NCI-H146 (cell line): ENCODE measurements at regions not wholly inside any gene's neighbourhood (a gene's known extent, or its start where the extent isn't known, plus 50 kb on each side); places are given as distances from the start of the nearest gene placed in this dataset.
"Not testable (repeated sequence)": the region's sequence is repeated elsewhere in the genome, so short reads cannot be mapped to it uniquely, and the experiment has no call there.

Source experiments
- DNase-seq: peaks from one replicate; lab custom pipeline; 2025; lab: John Stamatoyannopoulos, UW

DNA sequence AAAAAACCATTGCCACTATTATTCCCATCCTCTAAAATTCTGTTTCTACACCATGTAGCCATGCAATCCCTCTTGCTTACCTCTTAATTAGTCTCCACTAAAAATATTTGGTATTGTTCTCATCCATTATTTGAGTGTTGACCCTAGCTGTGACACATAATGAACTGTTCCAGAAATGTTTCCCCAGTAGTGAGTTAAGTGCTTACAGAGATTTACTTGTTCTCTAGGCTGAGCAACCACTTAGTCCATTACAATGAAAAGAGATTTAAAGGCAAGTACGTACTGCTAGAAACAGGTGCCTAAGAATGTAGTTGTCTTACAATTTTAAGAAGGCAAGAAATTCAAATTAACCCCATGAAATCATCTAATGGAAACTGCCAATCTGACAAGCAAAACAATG, 112.7 kb upstream of the PTPN13 start:
- peak; percentile 1 for DNase-seq

DNA sequence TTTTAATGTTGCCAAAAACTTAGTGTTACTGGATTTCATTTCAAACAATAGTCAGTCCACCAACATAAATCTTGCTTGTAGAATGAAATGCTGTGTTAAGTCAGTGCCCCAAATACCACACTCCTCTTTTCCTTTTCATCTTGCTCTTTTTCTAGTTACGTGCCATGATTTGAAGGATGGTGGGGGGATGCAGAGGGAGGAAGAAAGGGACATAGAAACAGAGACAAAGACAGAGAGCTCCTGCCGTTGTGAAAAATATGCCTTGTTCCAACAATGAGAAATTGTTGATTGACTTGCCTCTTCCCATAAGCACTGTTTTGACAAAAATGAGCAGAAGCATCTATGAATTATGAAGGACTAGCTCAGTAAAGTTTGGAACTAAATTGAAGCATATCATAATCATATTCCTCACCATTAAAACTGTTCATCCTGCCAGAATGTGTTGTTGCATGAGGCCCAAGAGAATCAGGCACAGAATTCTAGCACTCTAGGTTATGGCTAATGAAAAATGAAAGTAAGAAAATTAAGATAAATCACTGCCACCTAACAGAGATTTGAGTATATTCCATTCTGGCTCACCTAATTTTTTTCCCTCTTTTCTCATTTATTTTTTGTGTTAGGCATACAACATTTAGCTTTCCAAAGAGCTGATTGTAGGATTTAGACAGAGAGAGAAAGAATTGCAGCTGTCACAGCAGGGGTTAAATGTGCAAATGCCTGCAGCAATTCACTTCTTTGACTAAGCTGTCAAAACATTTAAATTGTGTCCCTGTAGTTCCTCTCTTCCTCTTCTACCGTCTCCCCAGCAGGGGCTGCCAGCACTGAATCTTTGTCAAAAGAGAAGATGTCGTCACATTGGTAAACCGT, 111.6 kb upstream of the PTPN13 start:
- DNase-seq = peak; percentile 59

DNA sequence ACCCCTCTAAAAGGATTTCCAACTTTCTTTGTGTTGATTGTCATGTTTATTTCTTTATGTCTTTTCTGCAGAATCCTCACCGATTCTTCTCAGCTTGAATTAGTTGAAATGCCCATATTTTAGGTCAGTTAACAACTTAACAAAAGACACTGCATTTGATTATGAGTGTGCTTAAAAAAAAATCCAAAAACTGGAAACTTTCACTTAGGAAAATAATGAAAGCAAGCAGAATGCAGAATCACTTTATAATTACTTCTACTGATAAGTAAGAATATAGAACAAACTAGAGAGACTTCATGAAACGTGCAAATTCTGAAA, 111.0 kb upstream of the PTPN13 start:
- DNase-seq = no peak

DNA sequence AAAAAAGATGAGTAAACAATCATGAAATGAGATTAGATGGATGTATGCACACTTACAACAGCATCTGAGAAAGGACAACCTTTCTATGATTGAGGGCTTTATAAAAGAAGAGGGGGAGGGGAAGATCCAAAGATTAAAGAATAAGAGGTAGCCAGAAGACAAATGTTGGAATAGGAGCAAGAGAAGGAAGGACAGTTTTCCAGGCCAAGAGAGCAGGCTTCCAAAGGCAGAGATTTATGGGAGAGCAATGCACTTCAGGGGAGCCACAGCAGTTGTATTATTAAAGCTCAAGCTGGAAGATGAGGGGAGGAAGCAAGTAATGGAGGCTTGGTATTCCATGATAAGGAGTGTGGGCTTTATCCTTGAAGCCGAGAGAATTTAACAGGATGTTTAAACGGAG, 110.3 kb upstream of the PTPN13 start:
- DNase-seq = no peak

DNA sequence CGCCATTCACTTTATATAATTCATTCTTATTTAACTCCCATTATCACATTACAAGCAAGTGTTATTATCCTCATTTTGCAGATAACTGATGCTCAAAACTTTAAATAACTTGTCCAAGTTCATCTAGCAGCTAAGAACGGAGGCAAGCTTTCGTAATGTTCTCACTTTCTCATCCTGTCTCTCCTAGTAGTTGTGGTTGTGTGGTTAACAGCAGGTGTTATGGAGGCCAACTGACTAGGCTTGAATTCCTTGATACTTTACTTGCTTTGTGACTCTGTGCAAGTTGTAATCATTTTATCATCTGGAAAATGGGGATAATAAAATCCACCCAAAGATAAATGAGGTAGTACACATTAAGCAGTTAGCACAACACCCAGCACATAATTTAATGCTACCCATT, 109.9 kb upstream of the PTPN13 start:
- DNase-seq = no peak

DNA sequence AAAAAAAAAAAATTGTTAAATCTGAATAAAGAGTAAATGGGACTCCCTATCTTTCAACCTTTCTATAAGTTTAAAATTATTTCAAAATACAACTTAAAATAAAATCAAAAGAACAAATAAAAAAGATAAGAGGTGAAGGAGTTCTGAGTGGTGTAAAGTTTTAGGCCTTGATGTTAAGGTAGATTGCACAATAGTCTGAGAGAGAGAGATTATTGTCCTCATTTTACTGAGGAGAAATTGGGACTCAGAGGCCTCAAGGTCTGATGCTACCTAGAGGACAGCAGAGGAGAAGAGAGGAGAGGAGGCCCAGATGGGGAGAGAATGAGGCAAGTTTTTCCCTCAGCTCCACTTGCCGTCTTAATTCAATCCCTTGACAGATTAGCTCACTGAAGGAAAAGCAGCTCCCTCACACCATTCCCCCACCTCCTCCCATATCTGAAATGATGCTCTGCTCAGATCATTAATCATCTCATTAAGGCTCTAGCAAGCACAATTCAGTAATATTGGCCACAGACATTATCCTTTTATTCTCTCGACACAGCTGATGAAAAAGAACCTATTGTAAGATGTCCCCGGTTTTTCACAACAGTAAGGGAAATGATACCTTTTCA, 106.3 kb upstream of the PTPN13 start:
- no peak for DNase-seq

DNA sequence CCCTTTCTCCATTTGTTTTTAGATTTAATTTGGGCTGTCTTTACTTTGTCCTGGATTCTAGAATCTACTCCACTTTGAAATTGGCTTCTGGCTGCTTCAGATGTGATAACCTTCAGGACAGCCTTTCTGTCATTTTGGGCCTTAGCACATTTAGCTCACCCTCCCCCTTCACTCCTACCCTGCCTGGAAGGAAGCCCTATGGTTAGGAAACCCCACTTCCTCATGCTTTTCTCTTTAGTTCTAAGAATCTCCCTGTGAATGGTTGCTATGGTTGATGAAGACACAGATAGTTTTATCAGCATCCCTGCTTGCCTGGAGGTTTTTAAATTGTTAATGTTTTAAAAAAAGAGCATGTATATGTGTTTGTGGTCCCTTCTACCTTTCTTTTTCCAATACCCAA, 100.7 kb upstream of the PTPN13 start:
- no peak for DNase-seq

DNA sequence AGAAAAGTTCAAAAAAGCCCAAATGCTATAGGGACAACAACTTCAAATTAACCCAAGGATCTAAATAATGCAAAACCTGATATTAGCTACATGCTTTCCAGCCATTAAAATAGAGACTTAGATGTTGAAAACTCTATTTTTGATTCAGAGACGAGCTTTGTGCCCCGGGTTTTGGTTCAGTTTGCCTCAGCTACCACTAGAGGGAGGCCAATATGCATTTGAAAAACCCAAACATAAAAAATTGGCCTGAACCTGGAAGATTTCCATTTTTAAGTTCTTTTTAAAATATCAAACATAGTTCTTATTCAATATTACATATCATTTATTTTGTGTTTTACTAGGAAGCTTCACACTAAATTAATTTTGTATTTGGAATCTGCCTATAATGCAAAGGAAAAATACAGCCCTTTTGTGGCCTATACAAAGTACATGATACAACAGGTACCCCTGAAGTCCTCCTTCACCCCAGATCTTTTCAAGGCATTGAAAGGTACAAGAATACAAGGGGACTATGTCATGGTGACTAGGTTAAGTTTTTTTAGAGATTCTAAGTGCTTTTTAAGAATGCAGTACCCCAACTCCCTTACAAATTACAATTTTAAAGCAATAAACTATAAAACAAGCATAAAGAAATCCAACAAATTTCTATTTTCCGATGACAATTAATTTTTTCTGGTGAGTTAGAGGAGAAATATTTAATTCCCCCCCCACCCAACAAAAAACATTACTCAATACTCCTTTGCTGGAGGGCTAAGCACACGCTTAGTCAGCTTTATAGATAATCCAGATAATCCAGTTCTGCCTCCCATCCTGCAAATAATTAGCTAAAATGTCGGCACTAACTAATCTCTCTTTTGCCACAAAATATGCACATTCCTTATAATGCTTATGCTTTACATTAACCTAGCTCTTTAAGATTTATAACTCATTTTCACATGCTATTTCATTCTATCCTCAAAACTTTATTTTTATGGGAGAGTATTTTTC, 97.7 kb upstream of the PTPN13 start:
- peak; percentile 1 for DNase-seq

DNA sequence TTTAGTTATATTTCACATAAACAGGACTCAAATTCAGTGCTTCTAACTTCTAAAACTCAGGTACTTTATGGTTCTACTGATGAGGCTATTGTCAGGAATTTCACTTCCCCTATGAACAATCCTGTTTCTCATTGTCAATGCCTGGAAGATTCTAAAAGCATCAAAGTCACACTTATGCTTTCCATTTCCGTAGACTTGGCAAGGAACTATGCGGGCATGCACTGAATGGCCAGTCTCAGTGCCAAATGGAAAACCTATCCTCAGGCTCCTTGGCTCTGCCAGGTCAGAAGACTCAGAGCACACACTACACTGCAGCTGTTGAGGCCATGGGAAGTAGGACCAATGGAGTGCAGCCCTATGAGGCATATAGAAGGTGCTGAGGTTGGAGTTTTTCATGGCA, 97.0 kb upstream of the PTPN13 start:
- no peak for DNase-seq

DNA sequence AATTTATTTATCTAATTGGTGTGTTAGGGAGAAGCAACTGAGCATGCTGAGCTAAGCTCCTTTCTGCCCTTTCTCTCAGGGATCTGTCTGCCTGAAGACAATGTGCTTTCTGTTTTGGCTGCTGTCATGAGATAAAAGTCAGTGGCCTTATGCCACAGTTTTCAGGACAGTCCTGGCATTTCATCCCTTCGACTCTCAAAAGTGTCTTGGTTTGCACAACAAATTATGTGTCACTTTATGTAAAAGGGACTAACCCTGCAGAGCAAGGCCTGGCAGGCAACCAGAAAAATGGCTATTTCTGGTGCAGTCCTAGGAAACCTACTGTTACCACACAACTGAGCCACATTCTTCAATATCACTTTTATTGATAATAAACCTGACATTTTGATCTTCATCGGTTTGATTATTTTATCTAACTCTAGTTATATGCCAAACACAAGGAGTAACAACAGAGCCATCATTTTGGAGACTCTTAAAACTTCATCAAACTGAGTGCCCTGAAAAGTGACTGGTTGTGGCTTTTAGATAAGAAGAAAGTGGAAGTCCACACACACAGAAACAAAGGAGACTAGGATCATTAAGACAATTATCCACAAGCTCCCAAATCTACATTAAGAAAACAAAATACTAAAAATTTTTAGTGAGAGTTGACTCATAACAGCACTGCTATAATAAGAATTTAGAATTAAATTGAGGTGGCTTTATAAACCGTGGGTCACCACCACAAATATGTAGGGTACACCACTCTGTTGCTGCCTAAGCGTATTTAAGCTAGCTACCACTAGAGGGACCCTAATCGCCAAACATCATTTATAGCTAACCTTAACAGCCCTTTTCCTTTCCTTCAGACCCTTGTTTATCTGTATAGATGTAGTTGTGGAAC, 95.9 kb upstream of the PTPN13 start:
- DNase-seq = peak; percentile 16

DNA sequence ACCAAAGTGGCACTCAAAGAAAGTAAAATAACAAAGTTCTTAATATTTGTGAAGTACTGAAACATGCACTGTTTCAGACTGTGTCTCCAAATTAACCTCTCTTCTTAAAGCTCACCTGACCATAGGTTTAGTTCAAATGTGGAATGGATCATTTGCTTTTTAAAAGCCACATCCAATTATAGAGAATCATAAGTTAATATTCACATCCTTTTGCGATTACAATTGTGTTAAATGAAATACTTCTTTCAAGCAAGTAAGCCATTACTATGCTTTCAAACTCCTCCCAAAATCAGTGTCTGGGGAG, 95.3 kb upstream of the PTPN13 start:
- no peak for DNase-seq

DNA sequence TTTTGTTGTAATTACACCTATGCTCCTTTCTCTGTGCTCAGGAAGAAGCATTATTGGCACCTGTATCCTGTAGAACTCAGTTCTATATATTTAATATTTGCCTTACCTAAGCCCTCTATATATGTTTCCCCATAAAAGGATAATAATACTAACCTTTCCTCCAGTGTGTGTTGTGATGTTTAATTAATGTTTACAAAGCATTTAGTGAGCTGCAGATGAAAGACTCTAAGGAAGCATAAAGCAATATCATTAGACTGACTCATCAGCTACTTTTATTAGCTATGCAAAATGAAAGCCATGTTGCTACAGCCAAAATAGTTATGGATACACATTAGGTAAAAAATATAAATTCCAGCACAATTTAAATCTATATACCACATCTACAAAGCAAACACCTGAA, 93.6 kb upstream of the PTPN13 start:
- no peak for DNase-seq

DNA sequence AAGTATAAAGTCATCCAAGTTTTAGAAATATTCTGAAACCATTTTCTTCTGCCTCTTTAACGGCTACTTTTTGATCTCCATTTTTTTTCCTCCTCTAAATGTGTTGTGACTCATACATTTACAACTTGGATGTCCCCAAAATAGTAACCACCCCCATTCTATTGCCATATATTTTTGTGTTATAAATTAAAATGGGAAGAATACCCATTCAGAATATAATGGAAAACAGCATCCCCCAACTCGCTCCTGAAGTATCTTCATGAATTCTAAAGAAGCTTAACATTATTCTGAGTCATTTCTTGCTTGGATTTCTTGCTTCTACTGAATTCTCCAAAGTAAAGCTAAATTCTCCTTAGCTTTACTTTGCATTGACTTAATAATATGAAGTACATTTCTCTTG, 92.0 kb upstream of the PTPN13 start:
- no peak for DNase-seq

DNA sequence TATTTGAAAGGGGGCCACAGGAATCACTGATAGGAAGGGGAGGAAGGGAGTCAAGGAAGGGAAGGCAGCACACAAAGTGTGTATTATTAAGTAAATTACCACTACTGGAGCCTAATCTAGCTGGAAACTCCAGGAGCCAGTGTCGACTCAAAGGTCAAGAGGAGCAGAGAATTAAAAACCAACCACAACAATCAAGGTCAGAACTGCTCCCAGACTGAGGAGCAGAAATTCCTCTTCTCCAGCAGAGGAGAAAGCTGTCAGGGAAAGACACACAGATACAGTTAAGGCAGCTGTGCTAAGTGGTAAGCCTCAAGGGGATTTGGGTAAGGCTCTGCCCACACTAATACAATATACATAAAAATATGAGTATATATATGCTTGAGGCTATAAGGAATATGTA, 87.5 kb upstream of the PTPN13 start:
- DNase-seq = no peak

DNA sequence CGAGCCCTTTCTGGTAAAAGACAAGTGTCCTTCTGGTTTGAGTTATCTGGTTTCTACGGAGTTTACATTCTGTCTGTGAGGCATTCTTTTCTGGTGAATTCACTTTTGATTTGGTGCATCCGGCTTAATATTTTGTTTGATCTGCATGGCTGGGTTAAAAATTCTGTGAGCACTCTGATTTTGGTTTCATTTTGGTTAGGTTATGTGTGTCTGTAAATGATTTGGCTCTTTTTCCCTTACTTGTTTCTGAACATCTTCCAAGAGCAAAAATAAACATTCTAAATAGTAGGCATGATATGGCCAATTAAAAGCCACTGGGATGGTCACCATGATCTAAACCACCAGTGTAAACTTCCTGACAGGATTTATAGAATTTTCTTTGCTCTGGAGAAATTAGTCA, 85.7 kb upstream of the PTPN13 start:
- no peak for DNase-seq

DNA sequence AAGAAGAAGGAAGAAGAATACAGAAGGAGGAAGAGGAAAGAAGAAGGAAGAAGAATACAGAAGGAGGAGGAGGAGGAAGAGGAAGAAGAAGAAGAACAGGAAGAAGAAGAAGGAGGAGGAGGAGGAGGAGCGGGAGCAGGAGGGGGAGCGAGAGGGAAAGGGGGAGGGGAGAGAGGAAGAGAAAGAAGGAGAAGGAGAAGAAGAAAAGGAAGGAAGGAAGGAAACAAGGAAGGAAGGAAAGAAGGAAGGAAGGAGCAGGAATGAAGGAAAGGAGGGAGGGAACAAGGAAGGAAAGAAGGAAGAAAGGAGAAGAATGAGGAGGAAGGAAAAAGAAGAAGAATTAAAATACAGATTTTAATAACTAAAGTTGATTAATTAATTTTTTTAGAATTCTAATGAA, 82.5 kb upstream of the PTPN13 start:
- no peak for DNase-seq

DNA sequence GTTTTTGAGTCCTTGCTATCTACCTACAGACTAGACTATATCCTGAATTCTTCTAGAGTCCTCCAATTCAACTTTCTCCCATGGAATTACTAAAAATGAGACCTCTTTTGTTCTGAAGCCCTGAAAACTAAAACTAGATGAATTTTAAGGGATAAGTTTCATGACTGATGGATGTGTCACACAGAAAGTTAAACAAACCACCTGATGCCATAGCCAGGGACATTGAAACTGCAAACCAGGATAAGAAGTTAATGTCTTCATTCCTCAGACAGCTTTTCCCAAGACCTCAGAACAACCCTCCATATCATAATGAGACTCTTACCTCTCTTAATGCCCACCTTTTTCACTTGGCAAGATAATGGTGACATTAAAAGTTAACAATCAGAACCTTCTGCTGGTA, 81.5 kb upstream of the PTPN13 start:
- DNase-seq = no peak

DNA sequence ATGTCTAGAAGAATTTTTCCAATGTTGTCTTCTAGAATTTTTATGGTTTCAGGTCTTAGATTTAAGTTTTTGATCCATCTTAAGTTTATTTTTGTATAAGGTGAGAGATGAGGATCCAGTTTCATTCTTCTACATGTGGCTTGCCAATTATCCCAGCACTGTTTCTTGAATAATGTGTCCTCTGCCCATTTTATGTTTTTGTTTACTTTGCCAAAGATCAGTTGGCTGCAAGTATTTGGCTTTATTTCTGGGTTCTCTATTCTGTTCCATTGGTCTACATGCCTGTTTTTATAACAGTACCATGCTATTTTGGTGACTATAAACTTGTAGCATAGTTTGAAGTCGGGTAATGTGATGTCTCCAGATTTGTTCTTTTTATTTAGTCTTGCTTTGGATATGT, 78.2 kb upstream of the PTPN13 start:
- DNase-seq = not testable (repeated sequence)

DNA sequence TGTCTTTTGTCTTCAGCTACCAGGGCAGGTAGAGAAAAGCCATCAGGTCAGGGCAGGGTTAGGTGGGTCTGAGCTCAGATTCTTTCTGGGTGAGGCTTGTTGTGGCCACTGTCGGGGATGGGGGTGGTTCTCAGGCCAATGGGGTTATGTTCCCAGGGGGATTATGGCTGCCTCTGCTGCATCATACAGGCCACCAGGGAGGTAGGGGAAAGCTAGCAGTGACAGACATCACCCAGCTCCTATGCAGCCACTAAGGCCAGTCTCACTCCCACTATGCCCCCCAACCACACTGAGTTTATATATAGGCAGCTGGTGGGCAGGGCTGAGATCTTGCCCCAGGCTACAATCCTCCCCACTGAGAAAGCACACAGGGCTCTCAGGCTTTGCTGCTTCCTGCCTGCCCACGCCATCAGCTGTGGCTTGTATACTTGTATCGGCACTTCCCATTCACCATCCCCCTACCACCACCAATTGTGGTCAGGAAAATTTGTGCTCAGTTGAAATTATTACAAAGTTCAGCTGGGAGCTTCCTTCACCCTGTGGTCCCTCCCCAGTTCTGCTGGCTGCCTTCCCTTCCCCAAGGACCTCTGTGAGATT, 72.6 kb upstream of the PTPN13 start:
- DNase-seq = no peak

DNA sequence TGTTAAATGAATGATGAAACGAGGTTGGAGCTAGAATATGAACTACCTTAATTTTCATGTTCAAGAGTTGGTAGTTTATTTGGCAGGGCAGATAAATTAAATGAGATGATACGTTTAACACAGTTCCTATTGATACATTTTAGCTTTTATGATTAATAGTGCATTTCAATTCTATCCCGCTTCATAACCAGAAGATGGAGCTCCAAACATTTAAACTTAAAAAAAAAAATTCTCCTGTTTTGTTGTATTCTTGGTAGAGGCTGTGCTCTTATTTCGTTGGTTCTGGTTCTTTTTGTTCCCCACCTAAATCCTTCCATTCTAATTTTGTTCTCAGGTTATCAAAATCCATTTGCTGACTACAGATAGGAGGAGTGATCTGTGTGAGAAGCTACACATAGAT, 71.8 kb upstream of the PTPN13 start:
- DNase-seq = no peak

DNA sequence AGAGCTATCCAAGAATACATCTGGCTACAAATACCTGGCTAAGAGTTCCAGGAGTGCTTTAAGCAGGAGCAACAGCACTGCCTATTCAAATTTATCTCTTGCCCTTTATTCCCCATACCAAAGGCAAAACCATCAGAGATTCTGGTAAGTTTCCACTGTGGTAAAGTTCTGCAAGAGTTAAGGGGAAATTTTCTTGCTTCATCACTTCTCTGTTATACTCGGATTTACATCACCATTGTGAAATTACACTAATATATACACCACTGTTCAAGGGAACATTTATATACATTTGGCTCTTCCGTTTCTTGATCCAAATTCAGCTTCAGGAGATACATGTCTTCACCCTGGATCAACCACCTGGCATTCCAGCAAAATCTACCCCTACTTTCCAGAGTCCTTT, 70.8 kb upstream of the PTPN13 start:
- DNase-seq = no peak

DNA sequence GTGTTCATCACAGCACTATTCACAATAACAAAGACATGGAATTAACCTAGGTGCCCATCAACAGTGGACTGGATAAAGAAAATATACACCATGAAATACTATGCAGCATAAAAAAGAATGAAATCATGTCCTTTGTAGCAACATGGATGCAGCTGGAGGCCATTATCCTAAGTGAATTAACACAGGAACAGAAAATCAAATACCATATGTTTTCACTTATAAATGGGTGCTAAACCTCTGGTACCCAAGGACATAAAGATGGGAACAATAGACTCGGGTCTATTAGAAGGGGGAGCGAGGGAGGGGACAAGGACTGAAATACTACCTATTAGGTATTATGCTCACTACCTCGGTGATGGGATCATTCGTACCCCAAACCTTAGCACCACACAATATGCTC, 66.4 kb upstream of the PTPN13 start:
- DNase-seq = not testable (repeated sequence)
